ENCODE measurements at regions not wholly inside any gene's neighbourhood (a gene's known extent, or its start where the extent isn't known, plus 50 kb on each side); places are given as distances from the start of the nearest gene placed in this dataset.

DNA sequence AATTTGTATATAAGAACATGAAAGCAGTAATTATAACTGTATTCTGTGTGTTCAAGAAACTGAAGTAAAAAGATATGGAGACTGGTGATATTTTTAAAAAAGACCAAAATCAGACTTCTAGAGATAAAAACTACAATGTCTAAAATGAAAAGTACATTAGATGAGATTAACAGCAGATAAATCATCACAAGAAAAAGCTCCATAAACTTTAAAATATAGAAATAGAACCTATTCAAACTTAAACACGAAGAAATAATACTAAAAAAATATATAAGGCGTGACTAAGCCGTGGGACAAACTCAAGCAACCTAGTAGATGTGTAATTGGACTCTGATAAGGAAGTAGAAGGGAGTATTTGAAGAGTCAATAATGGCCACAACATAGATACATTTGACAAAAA, 189.1 kb upstream of the ZMIZ1 start:
- no peak for DNase-seq (ENCODE audit: low read depth)

DNA sequence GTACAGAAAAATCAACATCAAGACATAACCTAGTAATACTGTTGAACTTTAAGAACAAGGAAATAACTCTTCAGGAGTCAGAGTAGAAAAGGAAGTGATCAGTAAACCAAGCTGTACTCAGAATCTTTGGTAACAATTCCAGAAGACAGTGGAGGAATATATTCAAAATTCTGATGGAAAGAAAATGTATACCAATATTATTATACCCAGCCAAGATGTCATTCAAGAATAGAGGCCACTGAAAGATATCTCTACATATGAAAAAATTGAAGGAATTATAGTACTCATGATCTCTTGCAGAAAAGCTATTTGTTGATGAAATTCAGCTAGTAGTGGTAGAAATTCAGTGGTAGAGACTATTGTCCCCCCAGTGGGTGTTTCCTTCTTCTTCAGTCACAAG, 182.6 kb upstream of the ZMIZ1 start:
- no peak for DNase-seq (ENCODE audit: low read depth)

DNA sequence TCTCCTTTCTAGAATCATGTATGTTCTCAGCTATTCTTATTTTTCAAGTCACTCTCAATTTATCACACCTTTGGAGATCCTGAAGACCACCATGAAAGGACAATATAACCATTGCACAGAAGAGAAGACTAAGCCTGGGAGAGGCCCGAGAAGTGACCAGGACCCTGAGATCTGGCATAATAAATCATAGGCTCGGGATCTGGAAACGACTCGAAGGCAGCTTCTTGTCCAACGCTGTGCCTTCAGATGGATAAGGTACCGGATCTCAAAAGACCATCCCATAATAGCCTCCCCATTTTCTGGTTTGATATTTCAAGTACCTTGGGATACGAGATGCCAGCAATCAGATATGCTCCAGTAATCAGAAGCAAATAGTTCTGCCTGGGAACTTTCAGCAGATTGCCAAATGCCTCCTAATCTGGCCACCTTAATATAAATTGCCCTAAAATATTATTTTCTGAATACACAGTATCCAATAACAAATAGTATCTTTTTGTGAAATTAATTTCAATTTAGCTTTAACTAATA, 179.2 kb upstream of the ZMIZ1 start:
- DNase-seq (ENCODE audit: low read depth), result no peak

DNA sequence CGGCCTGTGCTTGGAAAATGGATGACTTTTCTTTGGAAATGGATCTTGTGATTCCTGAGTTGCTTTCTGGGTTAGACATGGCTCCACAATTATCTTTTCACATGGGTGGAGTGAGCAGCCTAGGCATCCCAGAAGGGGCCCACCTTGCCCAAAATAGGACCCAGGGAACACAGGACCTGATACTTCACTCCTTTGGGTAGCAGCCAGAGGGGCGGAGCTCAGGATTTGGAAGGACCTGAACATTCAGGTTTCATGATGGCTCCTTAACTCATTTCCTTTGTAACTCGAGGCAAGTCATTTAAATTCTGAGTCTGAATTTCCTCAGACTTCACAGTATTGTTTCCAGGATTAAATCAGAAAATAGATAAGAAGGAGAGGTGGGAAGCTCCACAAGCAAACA, 178.3 kb upstream of the ZMIZ1 start:
- DNase-seq (ENCODE audit: low read depth), result no peak

DNA sequence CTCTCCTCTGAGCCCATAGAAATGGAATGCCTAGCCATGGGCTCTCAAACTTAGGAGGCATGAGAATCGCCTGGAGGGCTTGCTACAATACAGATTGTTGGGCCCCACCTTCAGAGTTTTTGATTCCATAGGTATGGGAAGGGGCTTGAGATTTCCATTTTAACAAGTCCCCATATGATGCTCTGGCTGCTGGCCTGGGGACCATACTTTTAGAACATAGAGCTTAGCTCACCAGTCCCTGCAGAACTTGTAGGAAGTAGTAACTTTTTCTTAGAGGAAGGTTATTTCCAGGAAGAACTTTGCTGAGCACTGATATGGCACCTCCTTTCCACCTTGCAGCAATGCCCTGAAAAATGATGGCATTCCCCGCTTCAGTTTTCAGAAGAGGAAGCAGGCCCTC, 177.0 kb upstream of the ZMIZ1 start:
- DNase-seq (ENCODE audit: low read depth), result no peak

DNA sequence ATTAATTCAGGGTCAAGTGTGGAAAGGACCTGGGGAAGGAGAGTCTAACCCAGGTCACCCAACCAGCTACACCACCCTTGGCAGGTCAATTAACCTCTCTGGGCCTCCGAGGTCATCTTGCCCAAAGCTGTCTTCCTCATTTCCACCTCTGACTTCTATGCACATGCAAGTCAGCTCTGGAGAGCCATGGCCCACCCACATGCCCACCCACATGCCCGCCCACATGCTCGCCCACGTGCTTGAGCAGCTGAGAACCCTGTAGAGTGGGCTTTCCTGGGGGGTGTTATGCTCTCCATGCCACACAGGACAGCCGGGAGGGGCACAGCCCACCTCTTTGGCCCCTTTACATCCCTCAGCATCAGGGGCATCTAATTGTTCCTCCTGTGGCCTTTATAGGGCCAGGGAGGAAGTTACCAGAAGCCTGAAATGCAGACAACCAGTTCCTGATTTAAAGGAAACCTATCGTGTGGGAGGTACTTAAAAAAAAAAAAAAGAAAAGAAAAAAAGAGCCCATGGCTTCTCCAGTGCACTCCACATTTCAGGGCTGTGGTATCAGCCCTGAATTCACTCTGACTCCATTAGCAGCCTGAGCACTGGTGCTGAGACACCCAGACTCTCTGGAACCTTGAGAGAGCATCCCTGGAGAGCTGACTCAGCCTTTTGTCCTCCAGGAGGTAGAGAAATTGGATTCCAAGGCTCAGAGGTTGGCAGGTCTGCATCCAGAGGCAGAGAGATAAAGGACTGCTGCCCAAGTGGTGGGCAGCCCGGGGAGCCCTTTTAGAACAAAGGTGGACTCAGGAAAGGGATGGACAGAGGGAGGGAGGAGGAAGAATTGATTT, 176.2 kb upstream of the ZMIZ1 start:
- DNase-seq (ENCODE audit: low read depth), result no peak

DNA sequence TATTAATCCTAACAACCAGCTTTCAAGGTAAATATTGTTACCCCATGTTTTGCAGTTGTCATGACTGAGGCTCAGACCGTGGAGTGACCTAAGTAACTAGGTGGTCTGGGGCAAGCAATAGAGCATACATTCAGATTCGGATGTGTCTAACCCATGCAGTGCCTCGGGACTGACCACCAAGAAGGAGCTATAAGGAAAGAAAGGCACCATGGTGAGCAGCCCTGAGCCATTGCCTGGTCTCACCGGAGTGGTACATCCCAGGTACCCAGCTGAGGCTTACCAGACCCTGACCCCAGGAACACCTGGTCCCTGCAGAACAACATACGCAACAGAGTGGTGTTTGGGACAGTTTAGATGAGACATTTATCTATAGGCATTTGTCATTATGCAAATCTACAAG, 175.5 kb upstream of the ZMIZ1 start:
- DNase-seq (ENCODE audit: low read depth), result no peak

DNA sequence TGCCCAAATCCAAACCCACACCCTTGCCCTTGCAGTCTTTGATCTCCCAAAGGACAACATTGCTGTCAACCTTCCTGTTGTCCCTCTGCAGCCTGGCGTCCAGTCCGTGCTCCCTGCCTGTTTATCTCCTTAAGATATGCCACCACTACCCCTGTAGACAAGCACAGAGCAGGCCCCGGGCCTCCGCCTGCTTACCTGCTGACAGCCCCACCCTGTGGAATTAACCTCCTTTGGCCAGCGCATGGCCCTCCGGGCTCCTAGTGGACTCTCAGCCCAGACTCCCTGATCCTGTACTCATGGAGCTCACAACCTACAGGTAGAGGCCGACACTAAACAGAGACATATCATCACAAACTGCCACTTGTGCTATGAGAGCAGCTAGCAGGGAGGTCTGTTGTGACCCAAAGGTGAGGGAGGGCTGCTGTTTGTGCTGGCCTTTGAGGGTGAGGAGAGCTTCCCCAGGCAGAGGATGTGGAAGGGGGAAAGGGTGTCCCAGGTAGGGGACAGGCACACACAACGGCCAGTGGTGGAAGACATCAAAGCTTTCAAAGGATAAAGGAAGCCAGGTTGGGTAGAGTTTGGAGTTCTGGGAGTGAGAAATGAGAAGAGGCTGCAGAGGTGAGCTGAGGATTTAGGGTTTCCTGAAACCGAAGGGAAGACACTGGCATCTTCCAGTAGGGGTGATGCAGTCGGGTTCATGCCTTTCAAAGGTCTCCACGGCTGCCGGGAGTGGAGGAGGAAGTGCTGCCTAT, 174.5 kb upstream of the ZMIZ1 start:
- DNase-seq (ENCODE audit: low read depth), result no peak

DNA sequence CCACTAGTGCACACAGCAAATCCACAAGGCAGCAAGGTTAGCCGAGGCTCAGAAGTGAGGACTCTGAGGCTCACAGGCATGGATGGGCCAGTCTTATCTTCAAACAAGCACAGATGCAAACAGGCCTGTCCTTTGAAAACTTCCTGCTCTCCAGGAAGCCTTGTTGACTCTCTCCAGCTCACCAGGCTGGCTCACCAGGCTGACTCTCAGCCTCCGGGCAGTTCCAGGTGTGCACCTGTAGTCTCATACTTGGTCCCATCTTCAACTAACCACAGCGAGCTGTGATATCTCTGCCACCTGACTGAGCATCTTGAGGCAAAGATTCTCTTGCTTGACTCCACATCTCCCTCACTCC, 173.9 kb upstream of the ZMIZ1 start:
- DNase-seq (ENCODE audit: low read depth), result no peak

DNA sequence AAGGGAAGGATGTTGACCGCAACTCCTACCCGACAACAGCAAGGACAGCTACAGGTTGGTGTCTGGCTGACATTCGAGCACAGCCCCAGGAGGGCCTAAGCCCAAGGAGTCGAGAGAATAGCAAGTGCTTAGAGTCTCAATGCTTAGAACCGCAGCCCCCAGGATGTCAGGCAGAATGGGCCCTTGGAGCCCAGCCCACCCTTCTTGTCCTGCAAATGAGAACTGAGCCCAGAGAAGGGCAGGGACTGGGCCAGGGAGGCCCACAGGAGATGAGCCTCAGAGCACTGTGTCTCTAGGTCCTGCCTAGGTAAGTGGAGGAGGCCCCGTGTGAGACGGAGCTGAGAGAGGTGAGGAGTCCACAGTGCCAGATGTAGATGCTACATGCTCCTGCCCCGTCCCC, 173.3 kb upstream of the ZMIZ1 start:
- no peak for DNase-seq (ENCODE audit: low read depth)

DNA sequence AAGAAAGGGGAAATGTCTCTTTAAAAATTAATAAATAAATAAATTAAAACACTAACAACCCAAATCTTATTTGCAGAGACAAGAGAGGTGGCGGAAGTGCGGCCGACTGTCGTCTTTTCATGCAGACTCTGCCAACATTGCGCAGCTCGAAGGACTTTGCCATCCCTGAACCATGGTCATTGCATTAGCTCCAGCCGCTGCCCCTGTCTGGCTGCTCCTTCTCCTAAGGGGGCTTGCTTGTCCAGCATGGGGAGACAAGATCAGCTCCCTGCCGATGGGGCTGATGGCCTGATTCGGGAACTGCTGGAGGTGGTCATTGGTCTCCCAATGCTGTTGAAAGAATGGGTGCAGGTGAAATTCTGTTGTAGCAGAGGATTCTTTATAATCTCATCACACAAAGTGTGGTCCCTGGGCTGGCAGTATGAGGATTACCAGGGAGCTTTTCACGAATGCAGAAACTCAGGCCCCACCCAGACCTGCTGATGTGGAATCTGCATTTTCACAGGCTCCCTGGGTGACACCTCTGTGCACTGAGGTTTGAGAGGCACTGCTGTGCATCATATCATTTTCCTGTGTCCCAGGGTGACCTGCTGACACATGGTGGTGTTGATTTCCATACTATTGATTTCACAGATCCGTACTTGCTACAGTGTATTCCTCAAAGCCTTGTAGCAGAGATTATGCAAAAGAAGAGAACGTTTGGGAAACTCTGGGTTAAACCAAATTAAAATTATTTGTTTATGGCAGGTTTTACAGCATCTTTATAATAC, 172.4 kb upstream of the ZMIZ1 start:
- DNase-seq (ENCODE audit: low read depth), result no peak

DNA sequence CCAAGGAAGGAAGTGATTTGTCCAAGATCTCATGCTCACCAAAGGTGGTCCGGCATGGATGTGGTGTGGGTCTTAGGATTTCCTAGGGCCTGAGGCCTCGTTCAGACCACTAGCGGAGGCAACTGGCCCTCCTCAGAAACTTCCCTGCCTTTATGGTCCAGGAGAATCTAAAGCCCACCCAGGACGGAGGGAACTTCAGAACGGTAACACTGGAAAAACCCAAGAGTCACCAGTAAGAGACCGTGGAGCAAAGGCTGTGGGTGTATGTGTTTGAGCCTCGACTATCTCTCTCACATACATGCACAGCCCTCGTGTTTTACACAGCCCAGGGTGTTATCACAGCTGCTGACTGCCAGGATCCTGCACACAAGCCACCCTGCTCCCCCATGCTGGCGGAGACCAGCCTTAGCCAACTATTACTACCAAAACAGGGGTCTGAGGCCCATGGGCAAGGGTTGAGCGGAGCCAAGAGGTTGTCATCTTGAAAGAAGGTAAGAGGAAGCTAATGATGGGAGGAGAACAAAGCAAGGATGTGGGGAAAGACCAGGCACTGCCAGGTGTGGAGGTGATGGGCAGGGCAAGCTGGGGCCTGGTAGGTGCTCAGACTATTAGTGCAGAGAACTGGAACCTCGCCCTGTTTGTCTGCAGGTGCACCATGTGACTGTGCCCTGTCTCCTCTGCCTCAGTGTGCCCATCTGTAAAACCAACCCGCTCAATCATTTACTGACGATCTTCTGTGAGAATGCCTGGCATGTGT, 170.2 kb upstream of the ZMIZ1 start:
- DNase-seq (ENCODE audit: low read depth), result no peak

DNA sequence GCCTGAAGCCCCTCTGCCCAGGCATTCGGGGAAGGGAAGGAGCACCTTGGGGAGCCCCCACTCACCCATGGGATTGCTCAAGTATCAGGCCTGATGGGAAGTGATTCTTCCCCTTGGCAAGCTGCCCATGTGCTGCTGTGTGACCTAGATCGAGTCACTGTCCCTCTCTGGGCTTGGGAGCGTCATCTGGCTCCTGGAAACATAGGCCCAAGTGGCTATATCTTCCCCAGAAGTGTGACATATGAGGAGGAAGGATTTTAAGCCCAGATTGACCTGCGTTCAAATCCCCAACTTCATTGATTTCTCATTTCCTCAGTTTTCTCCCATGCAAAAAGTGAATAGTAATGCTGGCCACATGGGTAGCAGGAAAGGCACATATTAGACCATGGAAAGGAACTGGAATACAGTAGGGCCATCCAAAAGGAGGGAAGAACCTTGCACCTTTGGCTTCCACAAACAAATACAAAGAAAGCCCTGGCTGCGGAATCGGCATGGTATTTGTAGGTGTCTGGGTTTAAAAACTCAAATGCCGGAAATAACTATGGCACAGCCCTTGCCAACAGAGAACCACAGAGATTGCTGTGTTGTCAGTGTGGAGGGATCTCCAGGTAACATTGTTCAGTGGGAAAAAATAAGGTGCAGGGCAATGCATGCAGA, 169.5 kb upstream of the ZMIZ1 start:
- no peak for DNase-seq (ENCODE audit: low read depth)

DNA sequence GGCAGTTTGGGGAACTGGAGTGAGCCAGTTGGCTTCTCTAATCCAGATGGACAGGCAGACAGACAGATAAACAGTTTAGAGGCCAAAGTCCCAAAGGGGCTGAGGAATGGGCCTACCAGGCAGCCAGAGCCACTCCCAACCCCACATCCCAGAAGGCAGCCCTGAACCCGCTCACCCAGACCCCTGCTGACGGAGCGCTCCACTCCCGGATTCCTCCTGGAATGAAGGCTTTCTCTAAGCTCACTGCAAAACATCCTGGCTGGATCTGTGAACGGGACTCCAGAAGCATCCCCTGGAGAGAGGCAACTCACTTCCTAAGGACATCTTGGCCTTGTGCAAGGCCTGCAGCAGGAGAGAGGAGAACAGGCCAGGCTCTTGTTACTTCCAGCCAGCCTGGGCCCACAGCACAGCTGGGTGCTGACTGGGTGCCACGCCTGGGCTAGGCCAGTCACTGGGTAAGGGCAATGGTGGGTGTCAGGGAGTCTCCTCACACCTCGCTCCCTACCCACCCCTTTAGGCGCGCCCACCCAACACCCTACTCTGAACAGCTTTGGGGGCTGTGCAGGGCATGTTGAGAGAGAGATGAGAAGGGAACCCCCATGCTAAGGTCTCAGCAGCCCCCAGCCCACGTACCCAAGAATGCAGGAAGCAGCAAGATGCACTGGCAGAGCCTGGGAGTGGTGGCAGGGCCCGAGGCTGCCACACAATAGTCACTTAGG, 168.6 kb upstream of the ZMIZ1 start:
- no peak for DNase-seq (ENCODE audit: low read depth)

DNA sequence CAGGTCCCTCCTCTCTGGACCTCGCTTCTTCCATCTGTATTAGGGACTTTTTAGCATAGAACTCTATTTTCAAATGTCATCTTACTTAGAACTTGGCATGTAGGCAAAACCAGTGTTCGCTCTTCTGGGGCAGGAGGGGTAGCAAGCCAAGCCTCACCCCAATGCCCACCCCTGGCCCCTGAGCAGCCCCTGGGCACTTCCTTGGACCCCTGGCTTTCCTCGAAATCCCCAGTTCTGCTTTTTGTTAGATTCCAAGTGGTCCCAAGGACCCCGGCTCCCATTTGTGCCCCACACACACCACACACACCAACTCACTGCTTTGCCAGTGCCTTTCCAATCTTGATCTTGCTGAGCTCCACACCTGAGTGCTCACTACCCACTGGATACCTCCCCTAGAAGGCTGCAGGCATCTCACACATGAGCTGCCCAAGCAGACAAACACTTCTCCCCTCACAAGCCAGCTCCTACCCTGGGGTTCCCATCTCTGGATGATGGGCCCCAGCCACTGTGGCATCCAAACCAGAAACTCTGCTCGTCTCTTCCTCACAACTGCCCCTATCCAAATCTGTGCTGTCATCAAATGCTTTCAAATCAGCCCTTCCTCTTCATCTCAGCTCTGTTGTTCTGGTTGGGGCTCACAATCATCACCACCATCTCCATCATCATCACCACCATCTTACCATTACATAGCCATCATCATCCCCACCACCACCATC, 167.9 kb upstream of the ZMIZ1 start:
- no peak for DNase-seq (ENCODE audit: low read depth)

DNA sequence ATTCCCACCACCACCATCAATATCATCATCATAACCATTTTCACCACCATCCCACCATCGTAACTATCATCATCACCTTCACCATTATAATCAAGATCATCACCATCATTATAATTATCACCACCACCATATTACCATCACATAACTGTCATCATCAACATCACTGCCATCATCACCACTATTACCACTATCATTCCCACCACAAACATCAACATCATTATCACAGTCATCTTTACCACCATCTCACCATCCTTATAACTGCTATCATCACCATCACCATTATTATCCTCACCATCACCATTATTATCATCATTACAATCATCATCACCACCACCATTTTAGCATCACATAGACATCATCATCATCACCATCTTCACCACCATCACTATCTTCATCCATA, 167.1 kb upstream of the ZMIZ1 start:
- DNase-seq (ENCODE audit: low read depth), result no peak

DNA sequence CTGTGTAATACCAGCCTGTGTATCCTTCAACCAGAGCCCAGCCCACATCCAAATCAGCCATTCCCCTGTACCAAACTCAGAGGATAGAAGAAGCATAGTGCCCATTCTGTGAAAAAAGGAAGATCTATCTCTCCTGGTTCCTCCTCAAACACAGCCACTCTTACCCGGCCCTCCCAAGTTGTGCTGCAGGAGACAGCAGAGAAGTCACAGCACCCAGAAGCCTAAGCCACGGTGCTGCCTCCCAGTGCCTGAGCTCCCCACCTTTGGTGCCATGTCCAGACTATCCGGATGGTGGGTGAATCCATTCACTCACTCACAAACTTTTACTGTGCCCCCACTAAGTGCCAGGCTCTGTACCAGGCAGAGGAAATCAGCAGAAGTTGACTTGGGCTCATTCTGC, 166.0 kb upstream of the ZMIZ1 start:
- DNase-seq (ENCODE audit: low read depth), result no peak

DNA sequence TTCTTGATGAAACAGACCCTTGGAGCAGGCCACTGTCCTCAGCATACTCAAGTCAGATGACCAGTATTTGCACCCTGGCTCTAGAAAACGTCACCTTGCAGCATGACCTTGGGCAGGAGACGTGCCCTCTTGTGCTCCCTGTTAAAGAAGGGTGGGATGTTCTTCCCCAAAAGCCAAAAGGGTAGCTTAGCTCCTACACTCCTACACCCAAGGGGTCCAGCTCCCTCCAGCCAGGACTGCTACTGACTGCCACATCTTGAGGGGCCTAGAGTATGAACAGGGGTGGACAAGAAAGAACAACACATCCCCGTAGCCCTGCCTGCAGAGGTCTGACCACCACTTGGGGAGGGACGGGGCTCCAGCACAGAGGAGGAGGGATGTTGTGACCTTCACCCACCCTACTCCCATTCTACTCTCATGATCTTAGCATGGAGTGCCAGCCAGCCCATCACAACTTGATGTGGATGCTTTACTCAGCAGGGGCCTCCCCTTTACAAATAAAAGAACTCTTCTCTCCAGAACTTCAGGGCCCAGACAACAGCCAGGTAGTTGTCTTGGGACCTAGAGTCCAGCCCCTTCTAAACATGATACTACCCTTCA, 165.3 kb upstream of the ZMIZ1 start:
- no peak for DNase-seq (ENCODE audit: low read depth)

DNA sequence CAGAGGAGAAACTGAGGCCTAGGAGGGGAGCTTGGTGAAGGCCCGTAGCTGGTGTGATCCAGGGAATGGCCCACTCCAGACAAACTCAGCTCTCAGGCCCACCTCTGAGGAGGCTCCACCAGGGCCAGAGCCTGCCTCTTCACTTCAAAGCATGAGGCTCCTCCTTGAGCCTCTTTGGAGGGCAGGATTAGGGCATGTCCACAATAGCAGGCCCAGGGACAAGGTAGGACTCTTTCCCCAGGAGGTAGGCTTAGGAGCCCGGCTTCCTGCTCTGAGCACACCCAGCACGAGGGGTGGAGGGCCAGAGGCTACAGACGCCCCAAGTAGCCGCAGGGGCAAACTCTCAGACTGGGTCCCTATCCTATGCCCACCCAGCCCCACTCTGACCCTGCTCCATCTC, 164.6 kb upstream of the ZMIZ1 start:
- no peak for DNase-seq (ENCODE audit: low read depth)

All from activated T-cell treated with anti-CD3 and anti-CD28 coated beads for 24 hours (primary cell).